CD4-positive, CD25-positive, alpha-beta regulatory T cell (primary cell): ENCODE measurements at regions not wholly inside any gene's neighbourhood (a gene's known extent, or its start where the extent isn't known, plus 50 kb on each side); places are given as distances from the start of the nearest gene placed in this dataset.

Experiments used
- ATAC-seq, 2 donors: fragments of 150-1000 bp; cut with Tn5 transposase; one replicate each; pipeline ENCODE4 v1.10.0; 2021; ENCODE audit warnings: low read depth in 2 of 2, moderate number of reproducible peaks in 2 of 2, moderate library complexity in 1 of 2
- DNase-seq, 3 donors: peaks; one replicate each; pipeline versions ENCODE4 v3.0.0 to v3.0.0-alpha.2; 2012 to 2022; ENCODE audit warnings: mixed read lengths in 1 of 3
- H3K27ac ChIP-seq: one replicate; pipeline ENCODE4 v1.7.0; 2013; ENCODE audit warnings: mild to moderate bottlenecking, low read length; ENCODE audit not compliant: insufficient read depth, poor library complexity, severe bottlenecking
- H3K27me3 ChIP-seq: one replicate; pipeline ENCODE4 v1.7.0; 2013; ENCODE audit warnings: low read length; ENCODE audit not compliant: control insufficient read depth, insufficient read depth
- H3K36me3 ChIP-seq: one replicate; pipeline ENCODE4 v1.7.0; 2013; ENCODE audit warnings: mild to moderate bottlenecking, low read length, moderate library complexity; ENCODE audit not compliant: control insufficient read depth, insufficient read depth
- H3K4me1 ChIP-seq: 2 replicates; pipeline ENCODE4 v1.7.0; 2013; ENCODE audit warnings: mild to moderate bottlenecking, low read length; ENCODE audit not compliant: insufficient read depth, control insufficient read depth, poor library complexity, severe bottlenecking
- H3K4me3 ChIP-seq: one replicate; pipeline ENCODE4 v1.7.0; 2013; ENCODE audit warnings: low read depth, mild to moderate bottlenecking, low read length, moderate library complexity
- H3K9me3 ChIP-seq, 2 experiments: 1 replicate in 1 of 2; 2 replicates in 1 of 2; pipeline ENCODE4 v1.7.0; 2013; ENCODE audit warnings: low read length in 2 of 2, mild to moderate bottlenecking in 1 of 2, moderate library complexity in 1 of 2; ENCODE audit not compliant: control insufficient read depth in 2 of 2
- H3K27ac Mint-ChIP-seq, 3 donors: one replicate each; pipeline ENCODE4 v1.8.0; 2020 to 2022; ENCODE audit warnings: mild to moderate bottlenecking in 3 of 3, mixed read lengths in 3 of 3, moderate library complexity in 2 of 3
- H3K27me3 Mint-ChIP-seq: one replicate; pipeline ENCODE4 v1.8.0; 2022; ENCODE audit warnings: mild to moderate bottlenecking, mixed read lengths
- H3K36me3 Mint-ChIP-seq: one replicate; pipeline ENCODE4 v1.8.0; 2020; ENCODE audit warnings: mixed read lengths
- H3K4me1 Mint-ChIP-seq, 4 donors: one replicate each; pipeline ENCODE4 v1.8.0; 2020 to 2022; ENCODE audit warnings: mixed read lengths in 4 of 4, mild to moderate bottlenecking in 1 of 4
- H3K4me3 Mint-ChIP-seq, 4 donors: one replicate each; pipeline ENCODE4 v1.8.0; 2020 to 2022; ENCODE audit warnings: mild to moderate bottlenecking in 4 of 4, mixed read lengths in 4 of 4, moderate library complexity in 3 of 4
- H3K9me3 Mint-ChIP-seq, 7 donors: one replicate each; pipeline ENCODE4 v1.8.0; 2020 to 2022; ENCODE audit warnings: mixed read lengths in 7 of 7, mild to moderate bottlenecking in 3 of 7, moderate library complexity in 2 of 7

GRCh38 chr2:108145557-108146326 is 94.0 kb upstream of the SULT1C3 start:
- Histone ChIP-seq H3K27ac (no peak overlapping the region), H3K9me3 (no peaks in the 10 kb centered on the region), H3K27me3 (no peaks in the 10 kb centered on the region), H3K4me1 (no peaks in the 10 kb centered on the region), H3K36me3 (no peaks in the 10 kb centered on the region), H3K4me3 (no peak overlapping the region)
- H3K9me3 Mint-ChIP-seq: peaks cover 0 to 9% (median 0%) of the 10 kb centered on the region in 7 donors
- no peaks in the 10 kb centered on the region for H3K27me3 Mint-ChIP-seq
- H3K4me3 Mint-ChIP-seq: no peak overlapping the region
- ATAC-seq (no peak), DNase-seq (no peak)
- H3K4me1 Mint-ChIP-seq: no peaks in the 10 kb centered on the region
- no peak overlapping the region for H3K27ac Mint-ChIP-seq
- H3K36me3 Mint-ChIP-seq: no peaks in the 10 kb centered on the region

- H3K27me3 ChIP-seq: no peaks in the 10 kb centered on the region
- H3K4me1 ChIP-seq: no peaks in the 10 kb centered on the region
- ATAC-seq (no peak), DNase-seq (no peak)
- no peak overlapping the region for H3K27ac ChIP-seq
- H3K9me3 ChIP-seq: no peaks in the 10 kb centered on the region
- no peak overlapping the region for H3K27ac Mint-ChIP-seq
- no peaks in the 10 kb centered on the region for H3K4me1 Mint-ChIP-seq
- H3K4me3 ChIP-seq: no peak overlapping the region
- peaks cover 0 to 4% (median 0%) of the 10 kb centered on the region in 7 donors for H3K9me3 Mint-ChIP-seq
- no peaks in the 10 kb centered on the region for H3K36me3 ChIP-seq
- no peak overlapping the region for H3K4me3 Mint-ChIP-seq
- H3K36me3 Mint-ChIP-seq: no peaks in the 10 kb centered on the region
- H3K27me3 Mint-ChIP-seq: no peaks in the 10 kb centered on the region
These were observed 91.2 kb upstream of the SULT1C3 start for GRCh38 chr2:108148555-108148954.

GRCh38 chr2:108154366-108155061 is 85.3 kb upstream of the SULT1C3 start:
- Histone ChIP-seq H3K36me3 (no peaks in the 10 kb centered on the region), H3K27ac (no peak overlapping the region), H3K9me3 (no peaks in the 10 kb centered on the region), H3K4me1 (no peaks in the 10 kb centered on the region), H3K27me3 (peaks cover 4% of the 10 kb centered on the region), H3K4me3 (no peak overlapping the region)
- DNase-seq (no peak), ATAC-seq (no peak)
- H3K27ac Mint-ChIP-seq: no peak overlapping the region
- no peaks in the 10 kb centered on the region for H3K9me3 Mint-ChIP-seq
- H3K4me1 Mint-ChIP-seq: no peaks in the 10 kb centered on the region
- no peak overlapping the region for H3K4me3 Mint-ChIP-seq
- peaks cover 4% of the 10 kb centered on the region for H3K27me3 Mint-ChIP-seq
- H3K36me3 Mint-ChIP-seq: no peaks in the 10 kb centered on the region

- H3K4me1 ChIP-seq: no peaks in the 10 kb centered on the region
- H3K9me3 ChIP-seq: no peaks in the 10 kb centered on the region
- Mint-ChIP-seq H3K9me3 (no peaks in the 10 kb centered on the region), H3K4me3 (no peak overlapping the region), H3K4me1 (no peaks in the 10 kb centered on the region), H3K27me3 (peaks cover 8% of the 10 kb centered on the region), H3K27ac (no peak overlapping the region), H3K36me3 (no peaks in the 10 kb centered on the region)
- H3K36me3 ChIP-seq: no peaks in the 10 kb centered on the region
- DNase-seq: no peak
- no peak overlapping the region for H3K27ac ChIP-seq
- ATAC-seq: no peak
- no peak overlapping the region for H3K4me3 ChIP-seq
- H3K27me3 ChIP-seq: peaks cover 2% of the 10 kb centered on the region
These were observed 78.5 kb upstream of the SULT1C3 start for GRCh38 chr2:108161298-108161697.

- H3K4me3 ChIP-seq: no peak overlapping the region
- no peak overlapping the region for H3K27ac Mint-ChIP-seq
- H3K36me3 ChIP-seq: no peaks in the 10 kb centered on the region
- H3K27me3 Mint-ChIP-seq: peaks cover 5% of the 10 kb centered on the region
- no peaks in the 10 kb centered on the region for H3K36me3 Mint-ChIP-seq
- H3K27me3 ChIP-seq: no peaks in the 10 kb centered on the region
- DNase-seq: no peak
- H3K4me1 ChIP-seq: no peaks in the 10 kb centered on the region
- no peaks in the 10 kb centered on the region for H3K4me1 Mint-ChIP-seq
- H3K9me3 Mint-ChIP-seq: no peaks in the 10 kb centered on the region
- no peak overlapping the region for H3K4me3 Mint-ChIP-seq
- no peak for ATAC-seq
- H3K9me3 ChIP-seq: no peaks in the 10 kb centered on the region
- no peak overlapping the region for H3K27ac ChIP-seq
These were observed 75.5 kb upstream of the SULT1C3 start for GRCh38 chr2:108164318-108164717.

- H3K36me3 Mint-ChIP-seq: no peaks in the 10 kb centered on the region
- no peak overlapping the region for H3K27ac ChIP-seq
- H3K27me3 ChIP-seq: no peaks in the 10 kb centered on the region
- no peaks in the 10 kb centered on the region for H3K9me3 ChIP-seq
- H3K4me3 Mint-ChIP-seq: no peak overlapping the region
- H3K36me3 ChIP-seq: no peaks in the 10 kb centered on the region
- no peaks in the 10 kb centered on the region for H3K9me3 Mint-ChIP-seq
- DNase-seq (no peak), ATAC-seq (no peak)
- H3K27me3 Mint-ChIP-seq: peaks cover 5% of the 10 kb centered on the region
- no peak overlapping the region for H3K27ac Mint-ChIP-seq
- H3K4me1 ChIP-seq: no peaks in the 10 kb centered on the region
- no peaks in the 10 kb centered on the region for H3K4me1 Mint-ChIP-seq
- no peak overlapping the region for H3K4me3 ChIP-seq
These were observed 74.0 kb upstream of the SULT1C3 start for GRCh38 chr2:108165729-108166128.

- no peak for DNase-seq
- Mint-ChIP-seq H3K9me3 (no peaks in the 10 kb centered on the region), H3K36me3 (no peaks in the 10 kb centered on the region), H3K4me1 (no peaks in the 10 kb centered on the region), H3K27ac (no peak overlapping the region), H3K27me3 (peaks cover 5% of the 10 kb centered on the region), H3K4me3 (no peak overlapping the region)
- no peak for ATAC-seq
- Histone ChIP-seq H3K27me3 (peaks cover 2% of the 10 kb centered on the region), H3K27ac (no peak overlapping the region), H3K4me1 (no peaks in the 10 kb centered on the region), H3K4me3 (no peak overlapping the region), H3K9me3 (no peaks in the 10 kb centered on the region), H3K36me3 (no peaks in the 10 kb centered on the region)
These were observed 72.1 kb upstream of the SULT1C3 start for GRCh38 chr2:108167699-108168098.
